GM18951 (cell line): ENCODE measurements at regions not wholly inside any gene's neighbourhood (a gene's known extent, or its start where the extent isn't known, plus 50 kb on each side); places are given as distances from the start of the nearest gene placed in this dataset.

ENCODE experiments used
- POLR2A ChIP-seq: IDR thresholded peaks from 4 replicates; pipeline ENCODE4 v1.6.1; 2011; ENCODE audit warnings: mild to moderate bottlenecking; ENCODE audit not compliant: insufficient read length, insufficient read depth; ENCODE audit errors: extremely low read depth
- in situ Hi-C: fragments of 300-500 bp; cut with MboI; formaldehyde crosslinking; loops from one replicate; pipeline ENCODE4 v1.12.0; 2022; ENCODE audit warnings: low sequenced_read_pairs, mixed read lengths, inconsistent platforms; ENCODE audit not compliant: unreplicated experiment

- TF ChIP-seq POLR2A = no peak
Measured at GRCh38 chr4:180598281-180598680, 1644.9 kb upstream of the TENM3 start.

GRCh38 chr4:180603791-180604190, 1639.4 kb upstream of the TENM3 start:
- in situ Hi-C loops = no loop called here

More at GRCh38 chr4:180598281-180598680, 1644.9 kb upstream of the TENM3 start:
- in situ Hi-C loops = no loop called here

GRCh38 chr4:180610324-180610723, 1632.9 kb upstream of the TENM3 start:
- in situ Hi-C loops = no loop called here
- TF ChIP-seq POLR2A = no peak

More at GRCh38 chr4:180603791-180604190, 1639.4 kb upstream of the TENM3 start:
- TF ChIP-seq POLR2A = no peak

- TF ChIP-seq POLR2A = no peak
- in situ Hi-C loops = no loop called here
Measured at GRCh38 chr4:180615746-180616145, 1627.5 kb upstream of the TENM3 start.

GRCh38 chr4:180617196-180617595, 1626.0 kb upstream of the TENM3 start:
- TF ChIP-seq POLR2A = no peak

GRCh38 chr4:180618396-180618795, 1624.8 kb upstream of the TENM3 start:
- in situ Hi-C loops = no loop called here
- TF ChIP-seq POLR2A = no peak

More at GRCh38 chr4:180617196-180617595, 1626.0 kb upstream of the TENM3 start:
- in situ Hi-C loops = no loop called here

- in situ Hi-C loops = no loop called here
- TF ChIP-seq POLR2A = no peak
Measured at GRCh38 chr4:180619440-180619839, 1623.8 kb upstream of the TENM3 start.

- in situ Hi-C loops = no loop called here
- no peak for TF ChIP-seq POLR2A
Measured at GRCh38 chr4:180622254-180622653, 1620.9 kb upstream of the TENM3 start.

GRCh38 chr4:180625653-180626052, 1617.5 kb upstream of the TENM3 start:
- in situ Hi-C loops = no loop called here
- no peak for TF ChIP-seq POLR2A

GRCh38 chr4:180630012-180630665, 1613.1 kb upstream of the TENM3 start:
- no peak for TF ChIP-seq POLR2A

GRCh38 chr4:180634306-180634705, 1608.9 kb upstream of the TENM3 start:
- TF ChIP-seq POLR2A = no peak
- in situ Hi-C loops = no loop called here

More at GRCh38 chr4:180630012-180630665, 1613.1 kb upstream of the TENM3 start:
- in situ Hi-C loops = no loop called here

- no peak for TF ChIP-seq POLR2A
- in situ Hi-C loops = no loop called here
Measured at GRCh38 chr4:180635281-180635680, 1607.9 kb upstream of the TENM3 start.

GRCh38 chr4:180636696-180637404, 1606.4 kb upstream of the TENM3 start:
- TF ChIP-seq POLR2A = no peak
- in situ Hi-C loops = no loop called here

GRCh38 chr4:180637616-180638015, 1605.6 kb upstream of the TENM3 start:
- no peak for TF ChIP-seq POLR2A

More at GRCh38 chr4:180637616-180638015, 1605.6 kb upstream of the TENM3 start:
- in situ Hi-C loops = no loop called here
